WTC11 (cell line): ENCODE measurements at regions not wholly inside any gene's neighbourhood (a gene's known extent, or its start where the extent isn't known, plus 50 kb on each side); places are given as distances from the start of the nearest gene placed in this dataset.

ENCODE experiments used
- ATAC-seq: fragments of 200-7000 bp; cut with Tn5 transposase; 2 replicates; pipeline ENCODE4 v1.10.0; 2021; ENCODE audit warnings: mild to moderate bottlenecking, moderate library complexity
- CTCF ChIA-PET: fragments of 300-600 bp; sonication (Branson Sonifier 250); formaldehyde crosslinking; loops from one replicate; lab custom pipeline; 2021; ENCODE audit warnings: antibody characterized with exemption; lab: Charles Lee
- POLR2A ChIA-PET: fragments of 350-600 bp; sonication (Branson Sonifier 250); formaldehyde crosslinking; loops from one replicate; lab custom pipeline; 2021; ENCODE audit warnings: antibody characterized with exemption; lab: Charles Lee
- DNase-seq: peaks from one replicate; pipeline ENCODE4 v3.0.0; 2021; ENCODE audit warnings: low spot score
- H3K27ac Mint-ChIP-seq: 2 replicates; pipeline ENCODE4 v1.8.0; 2021; ENCODE audit warnings: mixed read lengths
- H3K27me3 Mint-ChIP-seq: 2 replicates; pipeline ENCODE4 v1.8.0; 2021; ENCODE audit warnings: low read depth, mild to moderate bottlenecking, moderate library complexity, mixed read lengths
- H3K36me3 Mint-ChIP-seq: 2 replicates; pipeline ENCODE4 v1.8.0; 2021; ENCODE audit warnings: mixed read lengths
- H3K4me1 Mint-ChIP-seq: 2 replicates; pipeline ENCODE4 v1.8.0; 2022; ENCODE audit warnings: mixed read lengths
- H3K4me3 Mint-ChIP-seq: 2 replicates; pipeline ENCODE4 v1.8.0; 2021; ENCODE audit warnings: mild to moderate bottlenecking, moderate library complexity, mixed read lengths
- H3K9me3 Mint-ChIP-seq: 2 replicates; pipeline ENCODE4 v1.8.0; 2021; ENCODE audit warnings: mixed read lengths
- AR ChIP-seq: fragments of 250-450 bp; sonication (Bioruptor Pico); IDR thresholded peaks from 2 replicates; pipeline ENCODE4 v1.9.0; 2021; ENCODE audit warnings: mild to moderate bottlenecking
- ATF3 ChIP-seq: sonication (generic); formaldehyde crosslinking; conservative IDR thresholded peaks from 2 replicates; pipeline ENCODE4 v1.8.1; 2022; ENCODE audit warnings: mild to moderate bottlenecking, missing genetic modification reagents
- CREM ChIP-seq: sonication (generic); formaldehyde crosslinking; IDR thresholded peaks from 2 replicates; pipeline ENCODE4 v1.8.1; 2022; ENCODE audit warnings: mild to moderate bottlenecking, missing genetic modification reagents, moderate library complexity
- EMX1 ChIP-seq: fragments of 250-450 bp; sonication (Bioruptor Pico); IDR thresholded peaks from 2 replicates; pipeline ENCODE4 v1.8.0; 2021; ENCODE audit warnings: mild to moderate bottlenecking
- ERG ChIP-seq: fragments of 250-450 bp; sonication (Bioruptor Pico); IDR thresholded peaks from 2 replicates; pipeline ENCODE4 v1.8.0; 2021; ENCODE audit warnings: mild to moderate bottlenecking
- HMGA2 ChIP-seq: fragments of 250-450 bp; sonication (Bioruptor Pico); IDR thresholded peaks from 2 replicates; pipeline ENCODE4 v1.4.0; 2021; ENCODE audit warnings: mild to moderate bottlenecking, moderate library complexity
- JUN ChIP-seq: sonication (generic); formaldehyde crosslinking; IDR thresholded peaks from 2 replicates; pipeline ENCODE4 v1.8.0; 2023; ENCODE audit warnings: mild to moderate bottlenecking, missing genetic modification reagents
- MAX ChIP-seq: sonication (generic); formaldehyde crosslinking; IDR thresholded peaks from 2 replicates; pipeline ENCODE4 v1.8.0; 2022; ENCODE audit warnings: mild to moderate bottlenecking, missing genetic modification reagents
- NFE2L1 ChIP-seq: sonication (generic); formaldehyde crosslinking; IDR thresholded peaks from 2 replicates; pipeline ENCODE4 v1.8.1; 2023; ENCODE audit warnings: missing genetic modification reagents
- NFYB ChIP-seq: sonication (generic); formaldehyde crosslinking; conservative IDR thresholded peaks from 2 replicates; pipeline ENCODE4 v1.8.0; 2022; ENCODE audit warnings: low read depth, missing genetic modification reagents
- OVOL2 ChIP-seq: fragments of 250-450 bp; sonication (Bioruptor Pico); IDR thresholded peaks from 2 replicates; pipeline ENCODE4 v1.9.0; 2021; ENCODE audit warnings: mild to moderate bottlenecking, borderline replicate concordance
- RORB ChIP-seq: fragments of 250-450 bp; sonication (Bioruptor Pico); IDR thresholded peaks from 2 replicates; pipeline ENCODE4 v1.9.0; 2021; ENCODE audit warnings: mild to moderate bottlenecking
- SMAD3 ChIP-seq: sonication (generic); formaldehyde crosslinking; IDR thresholded peaks from 2 replicates; pipeline ENCODE4 v1.8.0; 2022; ENCODE audit warnings: missing genetic modification reagents, mild to moderate bottlenecking, borderline replicate concordance
- ZNF512 ChIP-seq: sonication (generic); formaldehyde crosslinking; IDR thresholded peaks from 2 replicates; pipeline ENCODE4 v1.8.1; 2022; ENCODE audit warnings: missing genetic modification reagents, borderline replicate concordance
- TF ChIP-seq, protein P1 (sequence below): sonication (generic); formaldehyde crosslinking; IDR thresholded peaks from 2 replicates; pipeline ENCODE4 v1.8.1; 2023; ENCODE audit warnings: mild to moderate bottlenecking, missing genetic modification reagents
- TF ChIP-seq, protein P2 (sequence below): sonication (generic); formaldehyde crosslinking; IDR thresholded peaks from 2 replicates; pipeline ENCODE4 v1.8.0; 2022; ENCODE audit warnings: mild to moderate bottlenecking, missing genetic modification reagents
- TF ChIP-seq, protein P3 (sequence below): sonication (generic); formaldehyde crosslinking; IDR thresholded peaks from 2 replicates; pipeline ENCODE4 v1.8.1; 2022; ENCODE audit warnings: mild to moderate bottlenecking, moderate library complexity, missing genetic modification reagents
- TF ChIP-seq, protein P4 (sequence below): sonication (generic); formaldehyde crosslinking; IDR thresholded peaks from 2 replicates; pipeline ENCODE4 v1.8.0; 2023; ENCODE audit warnings: missing genetic modification reagents

DNA sequence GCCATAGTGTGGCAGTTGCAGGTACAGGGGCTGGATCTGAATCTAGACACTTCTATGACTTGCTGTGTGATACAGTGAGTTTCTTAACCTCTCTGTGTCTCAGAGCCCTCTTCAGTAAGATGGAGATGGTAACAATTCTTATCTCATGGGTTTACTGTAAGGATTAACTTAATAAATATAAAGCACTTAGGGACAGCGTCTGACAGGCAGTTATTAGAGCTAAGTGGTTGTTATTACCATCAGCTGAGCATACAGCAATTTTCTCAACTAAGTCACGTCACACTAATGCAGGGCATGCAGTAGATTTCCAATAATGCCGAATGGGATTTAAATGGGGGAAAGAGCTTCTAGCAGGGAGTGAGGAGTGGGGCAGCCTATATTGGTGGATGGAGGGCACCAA is 162.6 kb downstream of the SH2D4B start:
- Mint-ChIP-seq H3K36me3 (no peaks in the 10 kb centered on the region), H3K9me3 (no peaks in the 10 kb centered on the region), H3K27me3 (no peaks in the 10 kb centered on the region), H3K4me3 (no peak overlapping the region), H3K27ac (no peak overlapping the region), H3K4me1 (peaks cover 26% of the 10 kb centered on the region)
- no peak for DNase-seq
- POLR2A ChIA-PET: no interaction called here
- ATAC-seq: no peak
- CTCF ChIA-PET: interaction anchor here (1.0 to 5.4 kb wide), 16 partner anchors 7 to 479 kb away, joined by 3 to 46 read pairs (median 5); no protein-coding TSS in a partner anchor
- TF ChIP-seq OVOL2 (CRISPR knock-in tag) (no peak), SMAD3 (CRISPR knock-in tag) (no peak), NFE2L1 (CRISPR knock-in tag) (no peak), EMX1 (CRISPR knock-in tag) (no peak)
- TF ChIP-seq, protein P1, sequence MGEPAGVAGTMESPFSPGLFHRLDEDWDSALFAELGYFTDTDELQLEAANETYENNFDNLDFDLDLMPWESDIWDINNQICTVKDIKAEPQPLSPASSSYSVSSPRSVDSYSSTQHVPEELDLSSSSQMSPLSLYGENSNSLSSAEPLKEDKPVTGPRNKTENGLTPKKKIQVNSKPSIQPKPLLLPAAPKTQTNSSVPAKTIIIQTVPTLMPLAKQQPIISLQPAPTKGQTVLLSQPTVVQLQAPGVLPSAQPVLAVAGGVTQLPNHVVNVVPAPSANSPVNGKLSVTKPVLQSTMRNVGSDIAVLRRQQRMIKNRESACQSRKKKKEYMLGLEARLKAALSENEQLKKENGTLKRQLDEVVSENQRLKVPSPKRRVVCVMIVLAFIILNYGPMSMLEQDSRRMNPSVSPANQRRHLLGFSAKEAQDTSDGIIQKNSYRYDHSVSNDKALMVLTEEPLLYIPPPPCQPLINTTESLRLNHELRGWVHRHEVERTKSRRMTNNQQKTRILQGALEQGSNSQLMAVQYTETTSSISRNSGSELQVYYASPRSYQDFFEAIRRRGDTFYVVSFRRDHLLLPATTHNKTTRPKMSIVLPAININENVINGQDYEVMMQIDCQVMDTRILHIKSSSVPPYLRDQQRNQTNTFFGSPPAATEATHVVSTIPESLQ (CRISPR knock-in tag): no peak

DNA sequence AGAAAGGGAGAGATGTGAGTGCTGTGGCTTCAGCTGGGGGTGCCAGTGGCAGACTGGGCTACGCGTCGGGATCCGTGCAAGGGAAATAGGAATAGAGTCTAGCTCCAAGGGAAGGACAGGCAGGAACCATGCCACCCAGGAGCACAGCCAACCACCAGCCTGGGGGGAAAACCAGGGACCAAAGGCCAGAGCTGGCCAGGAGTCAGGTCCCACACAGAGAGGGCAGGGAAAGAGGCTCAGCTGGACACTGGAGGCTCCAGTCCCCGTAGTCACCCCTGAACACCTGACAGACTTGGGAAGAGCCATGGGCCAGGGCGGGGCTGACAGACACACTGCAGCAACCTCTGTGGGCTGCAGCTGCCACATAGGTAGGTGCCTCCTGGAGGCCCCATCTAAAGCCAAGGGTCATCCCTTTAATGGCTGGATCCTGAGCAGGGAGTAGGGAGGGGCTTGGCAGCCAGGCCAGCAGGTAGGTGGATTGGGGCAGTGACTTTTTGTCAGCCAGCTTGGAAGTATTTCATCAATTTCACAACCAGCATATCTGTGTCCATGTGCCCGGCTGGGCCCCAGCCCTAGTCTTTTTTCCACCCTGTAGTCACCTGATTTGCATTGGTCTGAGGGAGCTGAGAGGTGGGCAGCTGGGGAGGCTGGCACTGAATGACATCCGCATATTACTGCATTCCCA is 163.2 kb downstream of the SH2D4B start:
- ChIA-PET CTCF (interaction anchor here (1.0 to 5.4 kb wide), 13 partner anchors 13 to 479 kb away, joined by 3 to 46 read pairs (median 6); no protein-coding TSS in a partner anchor), POLR2A (no interaction called here)
- no peak for DNase-seq
- peaks cover 26% of the 10 kb centered on the region for H3K4me1 Mint-ChIP-seq
- no peak overlapping the region for H3K27ac Mint-ChIP-seq
- H3K27me3 Mint-ChIP-seq: no peaks in the 10 kb centered on the region
- no peaks in the 10 kb centered on the region for H3K36me3 Mint-ChIP-seq
- no peak for ATAC-seq
- H3K9me3 Mint-ChIP-seq: peaks cover 2% of the 10 kb centered on the region; the same call in 1 of the 2 replicates
- H3K4me3 Mint-ChIP-seq: no peak overlapping the region
- no peak for TF ChIP-seq JUN
- TF ChIP-seq, protein P2, sequence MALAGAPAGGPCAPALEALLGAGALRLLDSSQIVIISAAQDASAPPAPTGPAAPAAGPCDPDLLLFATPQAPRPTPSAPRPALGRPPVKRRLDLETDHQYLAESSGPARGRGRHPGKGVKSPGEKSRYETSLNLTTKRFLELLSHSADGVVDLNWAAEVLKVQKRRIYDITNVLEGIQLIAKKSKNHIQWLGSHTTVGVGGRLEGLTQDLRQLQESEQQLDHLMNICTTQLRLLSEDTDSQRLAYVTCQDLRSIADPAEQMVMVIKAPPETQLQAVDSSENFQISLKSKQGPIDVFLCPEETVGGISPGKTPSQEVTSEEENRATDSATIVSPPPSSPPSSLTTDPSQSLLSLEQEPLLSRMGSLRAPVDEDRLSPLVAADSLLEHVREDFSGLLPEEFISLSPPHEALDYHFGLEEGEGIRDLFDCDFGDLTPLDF (CRISPR knock-in tag): no peak
- TF ChIP-seq ZNF512 (CRISPR knock-in tag): no peak
- no peak for TF ChIP-seq HMGA2
- TF ChIP-seq RORB: no peak
- TF ChIP-seq ERG (CRISPR knock-in tag): no peak
- no peak for TF ChIP-seq AR (CRISPR knock-in tag)
- no peak for TF ChIP-seq OVOL2 (CRISPR knock-in tag)
- TF ChIP-seq CREM (CRISPR knock-in tag): no peak
- TF ChIP-seq ATF3 (CRISPR knock-in tag): no peak
- no peak for TF ChIP-seq NFYB (CRISPR knock-in tag)
- TF ChIP-seq, protein P3, sequence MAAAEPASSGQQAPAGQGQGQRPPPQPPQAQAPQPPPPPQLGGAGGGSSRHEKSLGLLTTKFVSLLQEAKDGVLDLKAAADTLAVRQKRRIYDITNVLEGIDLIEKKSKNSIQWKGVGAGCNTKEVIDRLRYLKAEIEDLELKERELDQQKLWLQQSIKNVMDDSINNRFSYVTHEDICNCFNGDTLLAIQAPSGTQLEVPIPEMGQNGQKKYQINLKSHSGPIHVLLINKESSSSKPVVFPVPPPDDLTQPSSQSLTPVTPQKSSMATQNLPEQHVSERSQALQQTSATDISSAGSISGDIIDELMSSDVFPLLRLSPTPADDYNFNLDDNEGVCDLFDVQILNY: no peak
- TF ChIP-seq, protein P4, sequence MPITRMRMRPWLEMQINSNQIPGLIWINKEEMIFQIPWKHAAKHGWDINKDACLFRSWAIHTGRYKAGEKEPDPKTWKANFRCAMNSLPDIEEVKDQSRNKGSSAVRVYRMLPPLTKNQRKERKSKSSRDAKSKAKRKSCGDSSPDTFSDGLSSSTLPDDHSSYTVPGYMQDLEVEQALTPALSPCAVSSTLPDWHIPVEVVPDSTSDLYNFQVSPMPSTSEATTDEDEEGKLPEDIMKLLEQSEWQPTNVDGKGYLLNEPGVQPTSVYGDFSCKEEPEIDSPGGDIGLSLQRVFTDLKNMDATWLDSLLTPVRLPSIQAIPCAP (CRISPR knock-in tag): no peak
- TF ChIP-seq MAX: no peak
